Endothelial cell of umbilical vein (primary cell): ENCODE measurements at regions not wholly inside any gene's neighbourhood (a gene's known extent, or its start where the extent isn't known, plus 50 kb on each side); places are given as distances from the start of the nearest gene placed in this dataset.

ENCODE experiments used
- BruUV-seq: library from RNA; stranded (reverse); fragments of 400-500 nt; replicated peaks from 2 replicates; lab custom pipeline; 2021; lab: Mats Ljungman, UMichigan
- CTCF ChIA-PET: fragments of 300-600, 350-600 bp; sonication (Branson Sonifier 250); formaldehyde crosslinking; loops from one replicate; lab custom pipeline; 2021; ENCODE audit warnings: antibody characterized with exemption, inconsistent platforms; lab: Charles Lee
- POLR2A ChIA-PET: fragments of 300-600, 350-600 bp; sonication (Branson Sonifier 250); formaldehyde crosslinking; loops from one replicate; lab custom pipeline; 2021; ENCODE audit warnings: antibody characterized with exemption, inconsistent platforms; lab: Charles Lee
- DNase-seq: peaks from one replicate; pipeline ENCODE4 v3.0.0-alpha.2; 2011; ENCODE audit warnings: low read depth, low spot score
- FAIRE-seq: peaks from 2 replicates; lab custom pipeline; 2011; peaks lifted over from hg19 to GRCh38; lab: Jason Lieb, UNC
- H2AFZ ChIP-seq: 2 replicates; pipeline ENCODE4 v1.6.0; 2012; ENCODE audit warnings: low read depth, low read length, control low read depth, inconsistent platforms
- H3K27ac ChIP-seq: 2 replicates; pipeline ENCODE4 v1.5.1; 2011; ENCODE audit warnings: low read depth, mild to moderate bottlenecking, control low read depth, low read length, moderate library complexity; ENCODE audit not compliant: insufficient read depth
- H3K27me3 ChIP-seq, 2 experiments: 2 replicates each; pipeline versions ENCODE4 v1.6.0 to v1.6.1; 2011; ENCODE audit warnings: low read length in 2 of 2, mixed read lengths in 1 of 2; ENCODE audit not compliant: control insufficient read depth in 2 of 2, insufficient read depth in 2 of 2
- H3K36me3 ChIP-seq, 2 experiments: 2 replicates in 1 of 2; 3 replicates in 1 of 2; pipeline ENCODE4 v1.5.1; 2011; ENCODE audit warnings: low read length in 2 of 2, mild to moderate bottlenecking in 1 of 2, moderate library complexity in 1 of 2; ENCODE audit not compliant: control insufficient read depth in 2 of 2, insufficient read depth in 2 of 2; ENCODE audit errors: extremely low read depth in 1 of 2
- H3K4me1 ChIP-seq: 3 replicates; pipeline ENCODE4 v1.5.1; 2011; ENCODE audit warnings: mild to moderate bottlenecking, low read length; ENCODE audit not compliant: control insufficient read depth, insufficient read depth; ENCODE audit errors: extremely low read depth
- H3K4me2 ChIP-seq: 2 replicates; pipeline ENCODE4 v1.6.1; 2011; ENCODE audit warnings: low read length, control low read depth, mixed read lengths; ENCODE audit not compliant: insufficient read depth
- H3K4me3 ChIP-seq, 3 experiments: fragments of 200-600 bp in 1 of 3; sonication (generic), shearing (Covaris generic) in 1 of 3; replicated peaks in 1 of 3; 2 replicates each; pipeline ENCODE4 v1.5.1; 2011 to 2016; ENCODE audit warnings: control low read depth in 3 of 3, low read length in 3 of 3, mild to moderate bottlenecking in 2 of 3, inconsistent platforms in 1 of 3, low read depth in 1 of 3, moderate library complexity in 1 of 3; ENCODE audit not compliant: insufficient read depth in 1 of 3
- H3K79me2 ChIP-seq: 2 replicates; pipeline ENCODE4 v1.6.0; 2012; ENCODE audit warnings: low read length, inconsistent platforms; ENCODE audit not compliant: control insufficient read depth, insufficient read depth
- H3K9ac ChIP-seq: replicated peaks from 2 replicates; pipeline ENCODE3; 2011; ENCODE audit warnings: low read length, control low read depth; ENCODE audit not compliant: insufficient read depth; ENCODE audit errors: extremely low read depth
- H3K9me1 ChIP-seq: replicated peaks from 3 replicates; pipeline ENCODE4 v1.6.0; 2011; ENCODE audit warnings: mild to moderate bottlenecking, low read length; ENCODE audit not compliant: control insufficient read depth, insufficient read depth; ENCODE audit errors: extremely low read depth
- H3K9me3 ChIP-seq: replicated peaks from 2 replicates; pipeline ENCODE4 v1.5.1; 2012; ENCODE audit warnings: low read length, inconsistent platforms; ENCODE audit not compliant: control insufficient read depth, insufficient read depth
- H4K20me1 ChIP-seq: replicated peaks from 2 replicates; pipeline ENCODE3; 2011; ENCODE audit warnings: mild to moderate bottlenecking, low read length; ENCODE audit not compliant: control insufficient read depth, insufficient read depth; ENCODE audit errors: extremely low read depth
- CTCF ChIP-seq, 2 donors: IDR thresholded peaks; 1 replicate in 1 of 2; 2 replicates in 1 of 2; pipeline ENCODE4 v1.5.1; 2011; ENCODE audit warnings: low read length in 2 of 2, mild to moderate bottlenecking in 2 of 2, moderate library complexity in 2 of 2, control low read depth in 1 of 2, inconsistent platforms in 1 of 2, low read depth in 1 of 2; ENCODE audit not compliant: insufficient read depth in 1 of 2; ENCODE audit errors: extremely low read depth in 1 of 2
- FOS ChIP-seq: IDR thresholded peaks from 2 replicates; pipeline ENCODE4 v1.6.1; 2011; ENCODE audit warnings: mild to moderate bottlenecking, low read length, moderate library complexity, borderline replicate concordance; ENCODE audit not compliant: insufficient read depth
- JUN ChIP-seq: IDR thresholded peaks from 2 replicates; pipeline ENCODE4 v1.6.1; 2011; ENCODE audit warnings: borderline replicate concordance, low read depth; ENCODE audit not compliant: insufficient read length, insufficient read depth
- MAX ChIP-seq: IDR thresholded peaks from 2 replicates; pipeline ENCODE4 v1.6.1; 2011; ENCODE audit not compliant: insufficient read depth, insufficient read length
- POLR2AphosphoS5 ChIP-seq: IDR thresholded peaks from 2 replicates; pipeline ENCODE4 v1.6.1; 2012; ENCODE audit warnings: low read depth, mild to moderate bottlenecking, control low read depth, low read length, moderate library complexity; ENCODE audit not compliant: insufficient read depth
- dilution Hi-C: fragments of 300-500 bp; cut with MboI; formaldehyde crosslinking; loops from one replicate; pipeline ENCODE4 v1.15.0; 2019; ENCODE audit warnings: low sequenced_read_pairs; ENCODE audit not compliant: extremely low pct_ligation_motif_present
- intact Hi-C: fragments of 100-400 bp; cut with micrococcal nuclease; formaldehyde crosslinking; loops from one replicate; pipeline ENCODE4 v1.10.0; 2022

GRCh38 chr2:31660165-31660564 lies 79.4 kb upstream of the SRD5A2 start:
- BruUV-seq, result no TSS peak

More at GRCh38 chr2:31660165-31660564, 79.4 kb upstream of the SRD5A2 start:
- Histone ChIP-seq H3K27me3 (no peaks in the 10 kb centered on the region), H3K9me1 (no peaks in the 10 kb centered on the region), H2AFZ (no peak overlapping the region), H3K79me2 (no peaks in the 10 kb centered on the region), H4K20me1 (no peaks in the 10 kb centered on the region), H3K9me3 (no peaks in the 10 kb centered on the region), H3K4me3 (no peak overlapping the region), H3K4me2 (no peak overlapping the region), H3K9ac (no peak overlapping the region), H3K36me3 (no peaks in the 10 kb centered on the region), H3K4me1 (no peaks in the 10 kb centered on the region), H3K27ac (no peak overlapping the region)
- TF ChIP-seq JUN (no peak), CTCF (IDR thresholded peaks at IDR 0.05; ENCODE audit: extremely low read depth in 1 of 2, insufficient read depth in 1 of 2, low read depth in 1 of 2, low read length in 2 of 2) (no peak), MAX (no peak), FOS (no peak), POLR2AphosphoS5 (no peak)
- POLR2A ChIA-PET, result no interaction called here
- CTCF ChIA-PET, result no interaction called here
- DNase-seq, result no peak
- intact Hi-C loops, result no loop called here
- FAIRE-seq, result no peak
- dilution Hi-C loops, result no loop called here
